ENCODE measurements at regions not wholly inside any gene's neighbourhood (a gene's known extent, or its start where the extent isn't known, plus 50 kb on each side); places are given as distances from the start of the nearest gene placed in this dataset.
A peak's percentile ranks its signal among the peaks of the same experiment; 100 is the strongest.

- DNase-seq: no peak
These were observed 173.7 kb upstream of the HNRNPA3 start for GRCh38 chr2:177038787-177039484.

DNA sequence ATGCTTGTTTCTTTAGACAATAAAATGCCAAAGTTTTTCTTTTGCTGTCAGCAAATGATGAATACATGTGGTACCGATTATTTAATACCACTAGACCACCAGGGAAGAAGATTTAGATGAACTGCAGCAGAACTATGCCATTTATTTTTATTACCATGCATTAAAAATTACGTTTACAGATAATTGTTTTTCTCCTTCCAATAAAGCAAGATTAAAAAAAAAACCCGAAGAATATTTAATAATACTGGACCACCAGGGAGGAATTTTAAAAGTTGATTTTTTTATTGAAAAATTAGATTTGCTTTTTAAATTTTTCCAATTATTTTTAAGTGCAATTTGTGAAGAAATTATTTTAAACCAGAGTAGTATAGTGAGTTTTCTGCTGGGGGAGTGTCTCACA is 170.3 kb upstream of the HNRNPA3 start:
- DNase-seq: no peak

GRCh38 chr2:177044671-177045070 is 167.9 kb upstream of the HNRNPA3 start:
- no peak for DNase-seq

DNA sequence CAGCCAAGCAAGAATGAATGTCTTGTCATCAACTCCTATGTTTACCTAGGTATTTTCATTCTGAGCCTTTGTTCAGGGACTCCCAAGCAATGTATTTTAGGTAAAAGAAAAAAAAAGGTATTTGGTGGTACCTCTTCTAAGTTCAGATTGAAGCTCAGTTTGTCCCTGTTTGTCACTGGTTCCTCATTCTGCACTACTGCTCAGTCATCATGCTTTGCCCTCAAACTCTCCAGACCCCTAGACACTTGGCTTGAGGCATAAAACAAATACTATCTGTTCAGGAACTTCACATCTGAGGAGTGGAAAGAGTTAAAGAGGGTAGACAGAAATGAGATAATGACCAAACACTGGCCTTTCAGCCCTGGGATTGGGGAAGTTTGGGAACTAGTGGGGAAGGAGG is 163.6 kb upstream of the HNRNPA3 start:
- DNase-seq: no peak

DNA sequence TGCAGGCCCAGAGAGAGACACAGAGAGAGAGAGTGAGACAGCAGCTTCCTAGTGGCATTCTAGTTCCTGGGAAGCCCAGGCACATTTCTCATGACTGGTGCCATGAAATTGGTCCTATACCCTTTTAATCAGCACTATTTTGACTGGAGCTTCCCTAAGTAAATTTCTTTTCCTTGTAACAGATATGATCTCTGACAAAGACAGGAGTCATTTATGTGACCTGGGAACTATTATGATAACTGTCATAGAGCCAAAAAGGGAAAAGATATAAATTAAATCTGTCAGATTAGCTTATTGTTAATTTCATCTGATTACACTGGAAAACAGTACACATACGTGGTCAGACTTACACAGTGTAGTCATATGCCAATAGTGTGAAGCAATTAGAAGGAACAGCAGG is 161.3 kb upstream of the HNRNPA3 start:
- no peak for DNase-seq

GRCh38 chr2:177052471-177052870 is 160.1 kb upstream of the HNRNPA3 start:
- DNase-seq: no peak

DNA sequence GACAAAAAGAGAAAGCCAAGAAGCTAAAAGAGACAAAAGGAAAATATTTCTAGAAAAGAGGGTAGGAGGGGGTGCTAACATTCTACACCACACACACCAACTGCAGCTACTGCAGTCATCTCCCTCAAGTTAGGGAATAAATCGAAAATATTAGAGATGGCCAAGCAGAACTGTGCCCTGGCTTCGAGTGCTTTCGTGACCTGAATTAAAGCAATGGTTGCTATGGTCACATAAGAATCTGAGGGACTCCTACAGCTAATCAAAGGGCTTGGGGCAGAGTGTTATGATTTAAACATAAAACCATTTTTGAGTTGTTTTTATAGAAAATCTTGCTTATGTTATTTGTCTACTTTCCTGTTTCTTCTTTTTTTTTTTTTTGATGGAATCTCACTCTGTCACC is 159.6 kb upstream of the HNRNPA3 start:
- DNase-seq: no peak

DNA sequence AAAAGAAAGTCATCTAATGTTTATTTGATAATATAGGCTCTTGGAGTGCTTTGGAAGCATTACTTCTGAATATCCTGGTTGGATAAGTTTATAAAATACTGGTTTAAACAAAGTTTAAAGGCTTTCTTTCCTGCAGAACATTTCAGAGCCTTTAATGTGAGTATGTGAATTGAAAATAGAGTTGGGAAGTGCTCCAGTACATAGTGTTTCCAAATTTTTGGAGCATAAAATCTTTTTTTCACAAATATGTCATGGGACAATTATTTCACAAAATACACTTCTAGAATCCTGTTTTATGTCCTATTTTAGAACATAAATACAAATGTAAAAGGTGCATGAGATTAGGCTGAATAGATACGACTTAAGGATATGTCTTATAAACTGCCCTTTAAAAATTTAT is 158.9 kb upstream of the HNRNPA3 start:
- DNase-seq: no peak

DNA sequence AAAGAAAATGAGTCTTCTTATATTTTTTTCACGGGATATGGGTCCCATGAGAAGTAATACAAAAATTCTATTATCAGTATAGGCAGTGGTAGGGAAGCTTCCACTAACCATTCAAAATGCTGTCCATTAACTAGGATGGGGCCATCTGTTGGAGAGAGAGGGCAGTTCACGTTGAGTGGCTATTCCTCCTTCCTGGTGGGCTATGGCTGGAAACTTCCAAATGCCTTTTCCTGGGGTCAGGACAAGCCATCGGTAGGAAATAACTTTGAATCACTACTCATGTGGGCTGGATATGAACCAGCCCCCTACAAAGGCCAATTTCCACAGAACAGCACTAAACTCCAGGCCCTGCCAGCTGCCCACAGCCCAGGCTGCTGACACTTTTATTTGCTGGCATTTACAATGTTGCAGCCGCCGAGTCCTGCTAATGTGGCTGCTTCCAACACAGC is 156.1 kb upstream of the HNRNPA3 start:
- DNase-seq: no peak

DNA sequence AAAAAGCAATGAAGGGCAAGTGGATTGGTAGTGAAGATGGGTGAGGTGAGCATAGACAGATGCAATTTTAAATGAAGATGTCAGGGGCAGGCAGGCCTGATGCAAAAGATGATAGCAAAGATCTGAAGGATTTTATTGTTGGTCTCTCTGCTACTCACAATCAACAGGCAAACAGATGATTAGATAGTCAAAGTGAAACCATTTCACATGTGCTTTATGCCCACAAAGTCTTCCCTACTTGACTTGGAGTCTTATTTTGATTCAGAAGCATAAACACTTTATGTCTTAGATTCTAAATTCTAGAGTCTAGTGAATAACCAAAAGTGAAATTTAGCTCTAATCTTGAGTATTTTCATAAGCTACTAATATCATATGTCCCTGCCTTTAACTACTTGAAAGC is 153.8 kb upstream of the HNRNPA3 start:
- no peak for DNase-seq

- no peak for DNase-seq
These were observed 153.3 kb upstream of the HNRNPA3 start for GRCh38 chr2:177059293-177059692.

DNA sequence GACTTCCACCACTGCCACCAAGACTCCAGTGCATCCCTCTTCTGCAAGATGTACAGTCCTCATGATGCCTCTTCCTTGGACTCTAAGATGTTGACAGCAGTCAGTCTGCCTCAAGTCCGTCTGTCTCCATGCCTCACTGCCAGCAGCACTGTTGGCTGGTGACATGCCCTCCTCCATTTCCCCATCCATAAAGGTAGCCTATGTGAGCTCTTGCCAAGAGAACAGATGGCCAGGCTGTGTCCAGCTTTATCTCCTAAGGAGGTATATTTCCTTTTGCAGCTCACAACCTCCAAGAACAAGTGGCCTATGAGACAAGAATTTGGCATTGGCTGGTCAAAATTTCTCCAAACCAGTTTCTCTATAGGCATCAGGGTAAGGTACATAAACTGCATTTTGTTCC is 149.3 kb upstream of the HNRNPA3 start:
- DNase-seq: no peak

DNA sequence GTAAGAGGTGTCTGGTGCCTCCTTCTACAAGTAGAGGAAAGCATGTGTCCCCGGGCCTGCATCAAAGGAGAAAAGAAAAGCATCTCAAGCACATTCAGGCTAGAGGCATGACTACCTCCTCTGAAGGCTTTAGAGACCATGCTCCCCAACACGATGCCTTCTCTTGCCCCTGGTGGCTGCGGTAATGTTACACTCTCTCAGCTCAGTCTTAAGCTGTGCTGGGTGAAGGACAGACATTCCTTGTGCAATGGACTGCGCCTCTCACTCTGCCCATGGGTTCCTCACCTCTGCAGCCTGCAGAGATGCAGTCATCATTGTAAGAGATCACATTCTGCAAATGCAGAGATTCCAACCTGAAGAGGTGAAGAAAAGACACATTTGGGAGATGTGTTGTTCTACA is 148.2 kb upstream of the HNRNPA3 start:
- no peak for DNase-seq

DNA sequence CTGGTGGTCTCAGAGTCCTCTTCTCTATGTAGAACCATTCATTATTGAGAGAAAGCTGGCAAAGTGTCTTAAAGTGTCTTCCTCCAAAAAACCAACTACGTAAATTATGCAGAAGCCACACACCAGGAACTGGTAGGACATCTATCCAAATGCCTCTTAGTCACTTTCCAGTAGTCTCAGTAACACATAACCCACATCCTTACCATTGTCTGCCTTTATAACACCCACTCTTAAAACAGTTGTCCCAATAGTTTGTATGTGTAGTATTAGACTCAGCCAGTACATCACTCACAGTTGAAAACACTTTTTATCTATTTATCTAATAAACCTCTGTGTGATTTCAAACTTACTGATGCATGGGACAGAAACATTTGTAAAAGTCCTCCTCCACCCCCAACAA is 143.6 kb upstream of the HNRNPA3 start:
- DNase-seq: no peak

DNA sequence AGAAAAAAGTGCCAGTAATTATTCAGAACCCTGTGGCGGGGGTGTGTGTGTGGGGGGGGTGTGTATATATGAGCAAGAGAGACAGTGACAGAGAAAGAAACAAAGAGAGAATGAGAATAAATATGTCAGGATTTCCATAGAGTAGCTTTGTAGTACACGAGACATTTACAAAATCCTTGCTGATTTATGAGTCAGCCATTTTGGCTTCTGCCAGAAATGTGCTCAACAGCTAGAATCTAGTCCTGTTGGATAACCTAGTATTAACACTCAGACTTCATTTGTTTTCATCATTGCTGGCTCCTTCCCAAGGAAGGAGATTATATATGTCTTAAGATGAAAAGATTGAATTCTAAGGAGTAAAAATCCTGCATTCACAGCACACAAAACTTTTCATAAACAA is 140.5 kb upstream of the HNRNPA3 start:
- no peak for DNase-seq

DNA sequence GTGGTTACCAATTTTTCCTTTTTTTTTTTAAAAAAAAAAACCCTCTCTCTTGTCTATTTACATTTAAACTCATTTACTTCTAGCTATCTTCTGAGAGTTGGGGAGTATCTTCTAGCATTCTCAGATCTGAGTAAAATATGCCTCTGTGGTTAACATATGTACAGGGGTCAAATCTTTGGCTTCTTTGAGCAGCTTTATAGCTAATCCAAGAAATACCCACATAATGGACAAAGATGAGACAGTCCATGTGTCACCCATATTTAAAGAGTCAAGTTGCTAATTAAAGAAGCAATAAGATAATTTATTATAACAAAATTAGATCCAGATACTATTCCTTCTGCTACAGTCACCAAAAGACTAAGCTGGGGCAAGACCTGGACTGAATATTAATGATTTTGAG is 139.0 kb upstream of the HNRNPA3 start:
- DNase-seq: no peak

DNA sequence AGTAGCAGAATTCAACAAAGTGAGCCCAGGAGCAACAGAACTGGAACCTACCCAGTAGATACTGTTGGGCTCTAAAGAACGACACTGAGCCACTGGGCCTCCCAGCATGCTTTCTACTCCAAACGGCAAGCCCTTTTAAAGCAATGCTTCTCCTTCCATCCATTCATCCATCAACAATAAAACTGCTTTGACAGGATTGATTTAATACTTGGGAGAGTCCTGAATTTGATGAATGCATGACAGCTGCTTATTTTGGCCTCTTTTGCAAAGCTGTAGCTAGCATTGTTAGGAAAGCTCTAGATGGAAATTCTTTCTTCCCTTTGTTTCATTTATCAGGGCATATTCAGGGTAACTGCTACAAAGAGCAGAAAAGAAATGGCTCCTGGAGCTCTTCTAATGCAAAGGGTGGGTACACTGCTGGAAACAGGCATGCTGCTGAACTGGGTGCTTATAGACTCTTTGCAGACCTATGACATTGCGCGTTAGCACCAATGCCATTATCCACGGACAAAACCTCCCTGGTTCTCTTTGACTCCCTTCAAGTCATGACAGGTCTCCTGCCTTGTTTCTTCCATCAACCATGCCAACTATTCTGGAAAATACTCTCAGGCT is 138.4 kb upstream of the HNRNPA3 start:
- DNase-seq: no peak

DNA sequence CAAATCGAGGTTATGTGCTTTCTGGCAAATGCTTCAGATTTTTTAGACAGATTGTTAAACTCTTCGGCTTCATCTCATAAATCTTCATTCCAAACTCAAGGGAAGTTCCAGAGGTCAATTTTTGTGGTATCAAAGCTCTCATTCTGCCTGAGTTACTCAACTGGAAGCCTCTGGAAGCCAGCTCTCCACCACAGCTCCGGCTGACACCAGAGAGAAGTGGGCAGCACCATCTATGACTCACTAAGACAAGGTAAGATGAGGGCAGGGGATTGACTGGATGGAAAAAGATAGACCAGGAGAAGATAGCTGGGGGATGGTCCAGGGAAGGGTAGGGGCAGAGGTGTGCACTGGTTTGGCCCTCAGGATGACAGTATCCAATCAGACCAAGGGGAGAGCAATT is 137.3 kb upstream of the HNRNPA3 start:
- DNase-seq: no peak

GRCh38 chr2:177076636-177077179 is 135.9 kb upstream of the HNRNPA3 start:
- DNase-seq: peak; percentile 17

- no peak for DNase-seq
These were observed 134.8 kb upstream of the HNRNPA3 start for GRCh38 chr2:177077778-177078177.

GRCh38 chr2:177078416-177078815 is 134.2 kb upstream of the HNRNPA3 start:
- DNase-seq: no peak

DNA sequence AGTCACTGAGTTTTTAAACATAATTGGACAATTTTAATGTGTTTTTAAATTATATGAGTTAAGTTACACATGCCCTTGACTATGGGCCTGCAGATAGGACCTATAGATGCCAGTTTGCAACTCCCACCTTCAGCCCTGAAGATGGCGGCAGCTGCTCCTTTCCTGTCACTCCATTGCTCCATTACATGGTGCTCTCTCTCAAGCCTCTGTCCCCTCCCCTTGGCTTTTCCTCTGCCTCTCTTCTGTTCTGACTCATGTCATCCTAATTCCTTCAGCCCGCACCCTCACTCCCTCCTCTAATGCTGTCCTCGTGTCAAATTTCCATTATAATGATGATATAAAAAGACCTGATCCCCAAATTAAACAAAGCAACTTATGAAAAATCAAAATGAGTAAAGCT is 133.7 kb upstream of the HNRNPA3 start:
- DNase-seq: no peak

DNA sequence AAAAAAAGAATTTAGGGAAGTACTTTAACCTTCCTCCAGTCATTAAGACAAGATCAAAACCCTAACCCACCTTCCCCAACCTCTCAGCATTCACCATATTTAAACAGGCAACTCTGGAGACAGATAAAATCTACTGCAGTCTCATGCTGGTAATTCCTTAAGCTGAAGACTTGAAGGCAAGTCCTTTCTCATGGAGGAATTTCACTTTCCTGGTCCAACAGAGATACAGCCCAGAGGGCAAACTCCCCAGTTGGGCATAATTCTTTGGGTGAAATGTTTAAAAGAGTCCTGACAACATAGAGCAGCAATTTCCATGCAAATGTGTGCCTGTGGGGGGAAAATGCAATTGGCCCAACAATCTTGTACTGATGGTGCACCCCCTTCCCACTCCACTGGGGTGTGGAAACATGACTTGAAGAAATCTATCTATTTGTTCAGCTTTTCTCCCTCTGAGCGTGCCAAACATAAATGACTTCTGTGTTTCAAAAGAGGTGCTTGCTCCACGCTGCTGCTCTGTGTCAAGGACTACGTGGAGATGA is 131.8 kb upstream of the HNRNPA3 start:
- no peak for DNase-seq

DNA sequence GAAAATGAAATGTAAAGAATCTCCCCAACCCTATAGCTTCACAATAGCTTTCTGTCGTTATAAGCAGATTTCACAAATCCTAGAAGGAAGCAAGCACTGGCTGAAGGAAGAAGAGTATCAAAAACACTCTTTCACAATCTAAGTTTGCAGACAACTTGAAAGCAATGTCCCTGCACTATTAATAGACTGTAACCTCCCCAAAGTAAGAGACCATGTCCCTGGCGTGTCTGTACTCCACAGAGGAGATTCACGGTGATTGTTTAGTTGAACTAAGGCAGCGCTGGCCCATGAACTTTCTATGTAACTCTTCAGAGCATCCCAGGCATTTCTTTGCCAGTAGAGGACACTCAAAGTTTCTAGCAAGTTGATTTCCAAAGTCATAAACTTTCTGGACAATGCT is 128.0 kb upstream of the HNRNPA3 start:
- no peak for DNase-seq

- no peak for DNase-seq
These were observed 124.1 kb upstream of the HNRNPA3 start for GRCh38 chr2:177088529-177088928.

All from DMS153 (cell line).